B cell (primary cell): ENCODE measurements at regions not wholly inside any gene's neighbourhood (a gene's known extent, or its start where the extent isn't known, plus 50 kb on each side); places are given as distances from the start of the nearest gene placed in this dataset.

Source experiments
- EZH2 ChIP-seq: IDR thresholded peaks from 2 replicates; pipeline ENCODE4 v1.6.1; 2012; ENCODE audit warnings: borderline replicate concordance, low read depth, mild to moderate bottlenecking, moderate library complexity, low read length; ENCODE audit not compliant: insufficient read depth, poor library complexity, severe bottlenecking
- TF ChIP-seq, protein P1 (sequence below): fragments of 200-600 bp; IDR thresholded peaks from one replicate; pipeline ENCODE4 v1.8.0; 2022; ENCODE audit warnings: antibody characterized with exemption, mild to moderate bottlenecking

DNA sequence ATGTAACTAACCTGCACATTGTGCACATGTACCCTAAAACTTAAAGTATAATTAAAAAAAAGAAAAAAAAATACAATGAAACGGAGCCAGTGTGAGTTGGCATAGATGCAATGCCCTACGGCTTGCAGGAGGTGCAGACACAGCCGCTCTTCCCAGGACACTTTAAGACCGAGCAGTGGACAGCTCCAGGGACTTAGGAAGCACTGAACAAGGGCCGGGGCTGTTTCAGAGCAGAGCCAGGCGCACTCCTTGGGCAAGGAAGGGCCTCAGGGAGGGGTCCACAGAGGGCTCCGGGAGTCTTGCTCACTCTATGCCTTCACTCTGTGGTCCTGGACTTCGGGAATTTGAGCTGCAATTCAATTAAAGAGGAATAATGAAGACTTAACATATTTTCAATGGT, 355.3 kb downstream of the TCERG1L start:
- TF ChIP-seq, protein P1, sequence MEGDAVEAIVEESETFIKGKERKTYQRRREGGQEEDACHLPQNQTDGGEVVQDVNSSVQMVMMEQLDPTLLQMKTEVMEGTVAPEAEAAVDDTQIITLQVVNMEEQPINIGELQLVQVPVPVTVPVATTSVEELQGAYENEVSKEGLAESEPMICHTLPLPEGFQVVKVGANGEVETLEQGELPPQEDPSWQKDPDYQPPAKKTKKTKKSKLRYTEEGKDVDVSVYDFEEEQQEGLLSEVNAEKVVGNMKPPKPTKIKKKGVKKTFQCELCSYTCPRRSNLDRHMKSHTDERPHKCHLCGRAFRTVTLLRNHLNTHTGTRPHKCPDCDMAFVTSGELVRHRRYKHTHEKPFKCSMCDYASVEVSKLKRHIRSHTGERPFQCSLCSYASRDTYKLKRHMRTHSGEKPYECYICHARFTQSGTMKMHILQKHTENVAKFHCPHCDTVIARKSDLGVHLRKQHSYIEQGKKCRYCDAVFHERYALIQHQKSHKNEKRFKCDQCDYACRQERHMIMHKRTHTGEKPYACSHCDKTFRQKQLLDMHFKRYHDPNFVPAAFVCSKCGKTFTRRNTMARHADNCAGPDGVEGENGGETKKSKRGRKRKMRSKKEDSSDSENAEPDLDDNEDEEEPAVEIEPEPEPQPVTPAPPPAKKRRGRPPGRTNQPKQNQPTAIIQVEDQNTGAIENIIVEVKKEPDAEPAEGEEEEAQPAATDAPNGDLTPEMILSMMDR: no peak
- no peak for TF ChIP-seq EZH2
